Spleen (tissue), 7 donors: ENCODE measurements at regions not wholly inside any gene's neighbourhood (a gene's known extent, or its start where the extent isn't known, plus 50 kb on each side); places are given as distances from the start of the nearest gene placed in this dataset.
"Not testable (repeated sequence)": the region's sequence is repeated elsewhere in the genome, so short reads cannot be mapped to it uniquely, and the experiment has no call there.

Source experiments
- CTCF ChIP-seq, 11 experiments: fragments of 200-600 bp in 7 of 11; fragments of 450-650 bp in 4 of 11; sonication (generic) in 4 of 11; IDR thresholded peaks in 8 of 11; conservative IDR thresholded peaks in 3 of 11; 1 replicate in 7 of 11; 2 replicates in 4 of 11; pipeline versions ENCODE4 v1.4.0 to v1.8.0; 2016 to 2021; ENCODE audit warnings: antibody characterized with exemption in 11 of 11, inconsistent platforms in 4 of 11, mild to moderate bottlenecking in 1 of 11
- POLR2AphosphoS5 ChIP-seq, 3 donors: sonication (generic); formaldehyde crosslinking; IDR thresholded peaks; one replicate each; pipeline ENCODE4 v1.5.1; 2017; ENCODE audit warnings: antibody characterized with exemption in 3 of 3
- donor health status: DM: no; HTN: no; CAD: no; lungs with moderate emphysema.
- donor health status: DM: no; HTN: no; CAD: no.
- donor health status: DM: no; HTN: no; CAD: no.

GRCh38 chr16:29159603-29160002 is 174.8 kb downstream of the LAT start:
- not testable (repeated sequence) for TF ChIP-seq CTCF (IDR thresholded peaks at IDR 0.05 in 8 of 11, conservative IDR thresholded peaks at IDR 0.05 in 3 of 11); POLR2AphosphoS5 (IDR thresholded peaks at IDR 0.05)
